Fibroblast of lung (primary cell): ENCODE measurements at regions not wholly inside any gene's neighbourhood (a gene's known extent, or its start where the extent isn't known, plus 50 kb on each side); places are given as distances from the start of the nearest gene placed in this dataset.

ENCODE experiments used
- DNase-seq, 2 donors: peaks; one replicate each; pipeline versions ENCODE4 v3.0.0 to v3.0.0-alpha.2; 2010; ENCODE audit warnings: low read depth in 2 of 2
- H2AFZ ChIP-seq: 2 replicates; pipeline ENCODE4 v1.5.1; 2012; ENCODE audit warnings: low read length, control low read depth, inconsistent platforms
- H3K27ac ChIP-seq: 2 replicates; pipeline ENCODE4 v1.5.1; 2011; ENCODE audit warnings: low read length, control low read depth; ENCODE audit not compliant: insufficient read depth
- H3K27me3 ChIP-seq: 2 replicates; pipeline ENCODE4 v1.5.1; 2011; ENCODE audit warnings: mild to moderate bottlenecking, low read length; ENCODE audit not compliant: control insufficient read depth, insufficient read depth
- H3K36me3 ChIP-seq: 2 replicates; pipeline ENCODE4 v1.5.1; 2011; ENCODE audit warnings: low read length; ENCODE audit not compliant: control insufficient read depth, insufficient read depth
- H3K4me1 ChIP-seq: 2 replicates; pipeline ENCODE4 v1.5.1; 2011; ENCODE audit warnings: low read length; ENCODE audit not compliant: control insufficient read depth, insufficient read depth; ENCODE audit errors: extremely low read depth
- H3K4me2 ChIP-seq: 2 replicates; pipeline ENCODE4 v1.5.1; 2011; ENCODE audit warnings: low read length, control low read depth; ENCODE audit not compliant: insufficient read depth; ENCODE audit errors: extremely low read depth
- H3K4me3 ChIP-seq, 4 experiments: fragments of 200-600 bp in 1 of 4; sonication (generic) in 1 of 4; replicated peaks in 1 of 4; 2 replicates each; pipeline ENCODE4 v1.5.1; 2011 to 2016; ENCODE audit warnings: low read length in 4 of 4, low read depth in 3 of 4, mild to moderate bottlenecking in 3 of 4, control low read depth in 2 of 4, inconsistent platforms in 1 of 4, mixed read lengths in 1 of 4; ENCODE audit not compliant: insufficient read depth in 1 of 4; ENCODE audit errors: control extremely low read depth in 1 of 4
- H3K79me2 ChIP-seq: 2 replicates; pipeline ENCODE4 v1.5.1; 2012; ENCODE audit warnings: mild to moderate bottlenecking, low read length, inconsistent platforms; ENCODE audit not compliant: control insufficient read depth, insufficient read depth
- H3K9ac ChIP-seq: 2 replicates; pipeline ENCODE4 v1.5.1; 2011; ENCODE audit warnings: mild to moderate bottlenecking, low read length, control low read depth; ENCODE audit not compliant: insufficient read depth
- H3K9me3 ChIP-seq: 2 replicates; pipeline ENCODE4 v1.5.1; 2012; ENCODE audit warnings: low read depth, low read length; ENCODE audit not compliant: control insufficient read depth, insufficient read depth
- H4K20me1 ChIP-seq: 2 replicates; pipeline ENCODE4 v1.5.1; 2011; ENCODE audit warnings: low read length; ENCODE audit not compliant: control insufficient read depth, insufficient read depth; ENCODE audit errors: extremely low read depth
- CTCF ChIP-seq, 2 donors: IDR thresholded peaks in 1 of 2; conservative IDR thresholded peaks in 1 of 2; 1 replicate in 1 of 2; 2 replicates in 1 of 2; pipeline ENCODE4 v1.5.1; 2011 to 2012; ENCODE audit warnings: low read length in 2 of 2, control low read depth in 1 of 2, inconsistent platforms in 1 of 2, low read depth in 1 of 2, mild to moderate bottlenecking in 1 of 2
- EZH2 ChIP-seq: IDR thresholded peaks from 2 replicates; pipeline ENCODE4 v1.5.1; 2012; ENCODE audit warnings: low read length, control low read depth, mild to moderate bottlenecking; ENCODE audit errors: missing control alignments

DNA sequence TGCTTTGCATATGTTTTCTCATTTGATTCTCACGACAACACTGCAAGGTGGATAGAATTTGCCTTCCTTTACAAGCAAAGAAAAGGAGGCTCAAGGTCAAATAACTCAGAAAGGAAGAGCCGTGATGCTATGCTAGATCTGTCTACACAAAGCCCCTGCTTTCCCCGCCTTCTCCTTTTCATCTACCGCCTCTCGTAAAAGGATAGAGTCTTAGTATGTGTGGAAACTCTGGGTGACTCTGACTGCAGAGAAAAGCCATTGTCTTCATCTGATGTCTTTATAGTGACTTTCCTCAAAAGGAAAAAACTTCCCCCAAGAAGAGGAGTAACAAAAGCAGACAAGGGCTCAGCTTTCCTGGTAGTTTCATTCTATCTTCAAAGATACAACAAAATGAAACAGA is 292.7 kb downstream of the ACTR3B start:
- no peak overlapping the region for H3K4me3 ChIP-seq
- H3K27ac ChIP-seq: no peak overlapping the region
- no peaks in the 10 kb centered on the region for H3K36me3 ChIP-seq
- H3K79me2 ChIP-seq: no peaks in the 10 kb centered on the region
- no peaks in the 10 kb centered on the region for H3K27me3 ChIP-seq
- DNase-seq: no peak
- no peaks in the 10 kb centered on the region for H3K9me3 ChIP-seq
- H3K4me1 ChIP-seq: no peaks in the 10 kb centered on the region
- H4K20me1 ChIP-seq: no peaks in the 10 kb centered on the region
- H2AFZ ChIP-seq: no peak overlapping the region
- TF ChIP-seq EZH2 (no peak), CTCF (conservative IDR thresholded peaks at IDR 0.05 in 1 of 2, IDR thresholded peaks at IDR 0.05 in 1 of 2; ENCODE audit: low read depth in 1 of 2, low read length in 2 of 2) (no peak)
- H3K4me2 ChIP-seq: no peak overlapping the region
- no peak overlapping the region for H3K9ac ChIP-seq

- Histone ChIP-seq H2AFZ (no peak overlapping the region), H3K4me2 (no peak overlapping the region), H3K9ac (no peak overlapping the region), H3K79me2 (no peaks in the 10 kb centered on the region), H3K27me3 (no peaks in the 10 kb centered on the region), H3K4me1 (no peaks in the 10 kb centered on the region), H3K9me3 (no peaks in the 10 kb centered on the region), H4K20me1 (no peaks in the 10 kb centered on the region), H3K36me3 (no peaks in the 10 kb centered on the region), H3K27ac (no peak overlapping the region), H3K4me3 (no peak overlapping the region)
- no peak for DNase-seq
- TF ChIP-seq EZH2 (no peak), CTCF (conservative IDR thresholded peaks at IDR 0.05 in 1 of 2, IDR thresholded peaks at IDR 0.05 in 1 of 2; ENCODE audit: low read depth in 1 of 2, low read length in 2 of 2) (no peak)
These were observed 302.5 kb downstream of the ACTR3B start for GRCh38 chr7:153061910-153062528.

GRCh38 chr7:153065051-153065450 is 305.5 kb downstream of the ACTR3B start:
- Histone ChIP-seq H3K27ac (no peak overlapping the region), H2AFZ (no peak overlapping the region), H3K36me3 (no peaks in the 10 kb centered on the region), H3K4me2 (no peak overlapping the region), H4K20me1 (no peaks in the 10 kb centered on the region), H3K9me3 (no peaks in the 10 kb centered on the region), H3K79me2 (no peaks in the 10 kb centered on the region), H3K27me3 (no peaks in the 10 kb centered on the region), H3K9ac (no peak overlapping the region), H3K4me1 (no peaks in the 10 kb centered on the region), H3K4me3 (no peak overlapping the region)
- DNase-seq: no peak
- TF ChIP-seq EZH2 (no peak), CTCF (conservative IDR thresholded peaks at IDR 0.05 in 1 of 2, IDR thresholded peaks at IDR 0.05 in 1 of 2; ENCODE audit: low read depth in 1 of 2, low read length in 2 of 2) (no peak)
